SH-SY5Y (cell line): ENCODE measurements at regions not wholly inside any gene's neighbourhood (a gene's known extent, or its start where the extent isn't known, plus 50 kb on each side); places are given as distances from the start of the nearest gene placed in this dataset.

Experiments used
- GATA2 ChIP-seq: IDR thresholded peaks from 2 replicates; pipeline ENCODE4 v1.6.1; 2011; ENCODE audit warnings: mild to moderate bottlenecking, low read depth, low read length
- GATA3 ChIP-seq: IDR thresholded peaks from 2 replicates; pipeline ENCODE4 v1.6.1; 2011; ENCODE audit warnings: low read depth, mild to moderate bottlenecking, low read length, moderate library complexity

GRCh38 chr13:23081901-23082300, 98.9 kb upstream of the SGCG start:
- TF ChIP-seq GATA2, result no peak
- no peak for TF ChIP-seq GATA3
